Fibroblast of lung (primary cell): ENCODE measurements at regions not wholly inside any gene's neighbourhood (a gene's known extent, or its start where the extent isn't known, plus 50 kb on each side); places are given as distances from the start of the nearest gene placed in this dataset.

Experiments
- CTCF ChIP-seq, 2 donors: IDR thresholded peaks in 1 of 2; conservative IDR thresholded peaks in 1 of 2; 1 replicate in 1 of 2; 2 replicates in 1 of 2; pipeline ENCODE4 v1.5.1; 2011 to 2012; ENCODE audit warnings: low read length in 2 of 2, control low read depth in 1 of 2, inconsistent platforms in 1 of 2, low read depth in 1 of 2, mild to moderate bottlenecking in 1 of 2
- EZH2 ChIP-seq: IDR thresholded peaks from 2 replicates; pipeline ENCODE4 v1.5.1; 2012; ENCODE audit warnings: low read length, control low read depth, mild to moderate bottlenecking; ENCODE audit errors: missing control alignments

GRCh38 chr21:15254111-15254510 is 189.3 kb upstream of the NRIP1 start:
- no peak for TF ChIP-seq CTCF (conservative IDR thresholded peaks at IDR 0.05 in 1 of 2, IDR thresholded peaks at IDR 0.05 in 1 of 2; ENCODE audit: low read depth in 1 of 2, low read length in 2 of 2)
- TF ChIP-seq EZH2: no peak
